Astrocyte (in vitro differentiated cells and primary cell): ENCODE measurements at regions not wholly inside any gene's neighbourhood (a gene's known extent, or its start where the extent isn't known, plus 50 kb on each side); places are given as distances from the start of the nearest gene placed in this dataset.

Experiments
- DNase-seq: peaks from one replicate; pipeline ENCODE4 v3.0.0-alpha.2; 2010; ENCODE audit warnings: low read depth
- FAIRE-seq: peaks from 2 replicates; lab custom pipeline; 2011; peaks lifted over from hg19 to GRCh38; lab: Jason Lieb, UNC
- H2AFZ ChIP-seq: 2 replicates; pipeline ENCODE4 v1.6.0; 2012; ENCODE audit warnings: low read depth, low read length, inconsistent platforms
- H3K27ac ChIP-seq: 2 replicates; pipeline ENCODE4 v1.5.1; 2011; ENCODE audit warnings: low read depth, low read length, inconsistent platforms
- H3K27me3 ChIP-seq: 2 replicates; pipeline ENCODE4 v1.6.0; 2011; ENCODE audit warnings: low read length, inconsistent platforms; ENCODE audit not compliant: insufficient read depth
- H3K36me3 ChIP-seq: 2 replicates; pipeline ENCODE4 v1.5.1; 2011; ENCODE audit warnings: low read length, inconsistent platforms; ENCODE audit not compliant: insufficient read depth
- H3K4me1 ChIP-seq: 2 replicates; pipeline ENCODE4 v1.5.1; 2011; ENCODE audit warnings: low read length, inconsistent platforms; ENCODE audit not compliant: insufficient read depth
- H3K4me2 ChIP-seq: 2 replicates; pipeline ENCODE4 v1.6.0; 2012; ENCODE audit warnings: low read length, inconsistent platforms
- H3K4me3 ChIP-seq: 2 replicates; pipeline ENCODE4 v1.5.1; 2011; ENCODE audit warnings: low read depth, mild to moderate bottlenecking, low read length, inconsistent platforms; ENCODE audit not compliant: insufficient read depth
- H3K79me2 ChIP-seq: 2 replicates; pipeline ENCODE4 v1.6.0; 2012; ENCODE audit warnings: mild to moderate bottlenecking, low read length, inconsistent platforms; ENCODE audit not compliant: insufficient read depth
- H3K9ac ChIP-seq: 2 replicates; pipeline ENCODE4 v1.6.0; 2012; ENCODE audit warnings: mild to moderate bottlenecking, low read length, inconsistent platforms
- H3K9me3 ChIP-seq: 2 replicates; pipeline ENCODE4 v1.5.1; 2012; ENCODE audit warnings: low read depth, mild to moderate bottlenecking, low read length, inconsistent platforms; ENCODE audit not compliant: insufficient read depth
- H4K20me1 ChIP-seq: 2 replicates; pipeline ENCODE4 v1.6.0; 2012; ENCODE audit warnings: low read length, inconsistent platforms; ENCODE audit not compliant: insufficient read depth
- H3K27ac Mint-ChIP-seq: one replicate; pipeline ENCODE4 v1.8.0; 2021; ENCODE audit warnings: mild to moderate bottlenecking, mixed read lengths; ENCODE audit not compliant: unreplicated experiment
- H3K27me3 Mint-ChIP-seq: one replicate; pipeline ENCODE4 v1.8.0; 2021; ENCODE audit warnings: low read depth, mixed read lengths; ENCODE audit not compliant: unreplicated experiment
- H3K36me3 Mint-ChIP-seq: one replicate; pipeline ENCODE4 v1.8.0; 2021; ENCODE audit warnings: low read depth, mixed read lengths; ENCODE audit not compliant: unreplicated experiment
- H3K4me1 Mint-ChIP-seq: one replicate; pipeline ENCODE4 v1.8.0; 2021; ENCODE audit warnings: low read depth, mixed read lengths; ENCODE audit not compliant: unreplicated experiment
- H3K4me3 Mint-ChIP-seq: one replicate; pipeline ENCODE4 v1.8.0; 2021; ENCODE audit warnings: mild to moderate bottlenecking, moderate library complexity, mixed read lengths; ENCODE audit not compliant: unreplicated experiment
- H3K9me3 Mint-ChIP-seq: one replicate; pipeline ENCODE4 v1.8.0; 2021; ENCODE audit warnings: mild to moderate bottlenecking, mixed read lengths; ENCODE audit not compliant: unreplicated experiment
- CTCF ChIP-seq: IDR thresholded peaks from 2 replicates; pipeline ENCODE4 v1.5.1; 2011; ENCODE audit warnings: low read depth, mild to moderate bottlenecking, inconsistent platforms, low read length, moderate library complexity; ENCODE audit not compliant: insufficient read depth
- EZH2 ChIP-seq: IDR thresholded peaks from 2 replicates; pipeline ENCODE4 v1.6.1; 2012; ENCODE audit warnings: mild to moderate bottlenecking, low read length, inconsistent platforms; ENCODE audit not compliant: insufficient read depth

- DNase-seq, result peak; percentile 16
- no peaks in the 10 kb centered on the region for H3K27me3 ChIP-seq
- no peaks in the 10 kb centered on the region for H3K27me3 Mint-ChIP-seq
- FAIRE-seq, result no peak
- H3K9me3 ChIP-seq, result peaks cover 2% of the 10 kb centered on the region
- TF ChIP-seq EZH2 (no peak), CTCF (no peak)
- no peaks in the 10 kb centered on the region for H3K36me3 Mint-ChIP-seq
- peak overlapping the region; percentile 47 for H3K27ac ChIP-seq
- no peaks in the 10 kb centered on the region for H3K36me3 ChIP-seq
- H3K4me3 Mint-ChIP-seq, result no peak overlapping the region
- no peaks in the 10 kb centered on the region for H3K9me3 Mint-ChIP-seq
- no peaks in the 10 kb centered on the region for H3K79me2 ChIP-seq
- H2AFZ ChIP-seq, result peak overlapping the region; percentile 11
- H3K4me2 ChIP-seq, result peak overlapping the region; percentile 49
- no peaks in the 10 kb centered on the region for H4K20me1 ChIP-seq
- H3K9ac ChIP-seq, result no peak overlapping the region
- H3K27ac Mint-ChIP-seq, result peak overlapping the region; percentile 88
- peaks cover 27% of the 10 kb centered on the region for H3K4me1 Mint-ChIP-seq
- peaks cover 20% of the 10 kb centered on the region for H3K4me1 ChIP-seq
- H3K4me3 ChIP-seq, result no peak overlapping the region
These were observed 309.7 kb upstream of the DYNLRB2 start for GRCh38 chr16:80231121-80231520.

GRCh38 chr16:80230328-80231120 lies 310.3 kb upstream of the DYNLRB2 start:
- Mint-ChIP-seq H3K9me3 (no peaks in the 10 kb centered on the region), H3K36me3 (no peaks in the 10 kb centered on the region), H3K4me3 (no peak overlapping the region), H3K4me1 (peaks cover 27% of the 10 kb centered on the region), H3K27me3 (no peaks in the 10 kb centered on the region), H3K27ac (no peak overlapping the region)
- no peak for TF ChIP-seq CTCF
- TF ChIP-seq EZH2, result no peak
- Histone ChIP-seq H2AFZ (no peak overlapping the region), H3K9ac (no peak overlapping the region), H3K27ac (no peak overlapping the region), H4K20me1 (no peaks in the 10 kb centered on the region), H3K27me3 (no peaks in the 10 kb centered on the region), H3K4me2 (no peak overlapping the region), H3K4me3 (no peak overlapping the region), H3K36me3 (no peaks in the 10 kb centered on the region), H3K4me1 (peaks cover 20% of the 10 kb centered on the region), H3K79me2 (no peaks in the 10 kb centered on the region), H3K9me3 (peaks cover 2% of the 10 kb centered on the region)
- DNase-seq, result peak; percentile 39
- no peak for FAIRE-seq

GRCh38 chr16:80226499-80226898 lies 314.3 kb upstream of the DYNLRB2 start:
- no peak for DNase-seq
- Histone ChIP-seq H3K4me2 (no peak overlapping the region), H3K4me3 (no peak overlapping the region), H3K27ac (no peak overlapping the region), H3K4me1 (peaks cover 5% of the 10 kb centered on the region), H3K9ac (no peak overlapping the region), H3K36me3 (no peaks in the 10 kb centered on the region), H3K79me2 (no peaks in the 10 kb centered on the region), H3K9me3 (peaks cover 2% of the 10 kb centered on the region), H4K20me1 (no peaks in the 10 kb centered on the region), H3K27me3 (no peaks in the 10 kb centered on the region), H2AFZ (no peak overlapping the region)
- Mint-ChIP-seq H3K4me1 (peaks cover 6% of the 10 kb centered on the region), H3K27me3 (peaks cover 6% of the 10 kb centered on the region), H3K4me3 (no peak overlapping the region), H3K9me3 (peaks cover 13% of the 10 kb centered on the region), H3K36me3 (no peaks in the 10 kb centered on the region), H3K27ac (no peak overlapping the region)
- FAIRE-seq, result no peak
- no peak for TF ChIP-seq CTCF
- TF ChIP-seq EZH2, result no peak
